K562 (cell line): ENCODE measurements at regions not wholly inside any gene's neighbourhood (a gene's known extent, or its start where the extent isn't known, plus 50 kb on each side); places are given as distances from the start of the nearest gene placed in this dataset.
"Not testable (repeated sequence)": the region's sequence is repeated elsewhere in the genome, so short reads cannot be mapped to it uniquely, and the experiment has no call there.

ENCODE experiments used
- ATAC-seq: fragments of 200-7000 bp; cut with Tn5 transposase; 3 replicates; pipeline ENCODE4 v1.9.1; 2020; ENCODE audit warnings: moderate library complexity
- BruUV-seq: library from RNA; stranded (reverse); fragments of 400-500 nt; replicated peaks from 2 replicates; lab custom pipeline; 2021; lab: Mats Ljungman, UMichigan
- CTCF ChIA-PET: fragments of 300-600 bp; formaldehyde crosslinking; extraction: SDS; loops from one replicate; lab custom pipeline; 2021; ENCODE audit warnings: low intra/inter-chr PET ratio; lab: Yijun Ruan, JAX
- POLR2A ChIA-PET: fragments of 300-600, 350-650 bp; sonication (Branson Sonifier 250); formaldehyde crosslinking; extraction: SDS; loops from one replicate; lab custom pipeline; 2021; ENCODE audit warnings: antibody characterized with exemption, inconsistent platforms; lab: Yijun Ruan, JAX
- DNase-seq, 4 experiments: peaks; one replicate each; pipeline versions ENCODE4 v3.0.0 to v3.0.0-alpha.2; 2011 to 2018; ENCODE audit warnings: low spot score in 3 of 4, mixed read lengths in 3 of 4; ENCODE audit errors: extremely low read depth in 1 of 4
- FAIRE-seq: peaks from 2 replicates; lab custom pipeline; 2011; peaks lifted over from hg19 to GRCh38; lab: Jason Lieb, UNC
- H2AFZ ChIP-seq: 2 replicates; pipeline ENCODE4 v1.6.0; 2011; ENCODE audit warnings: low read depth, low read length, control low read depth, inconsistent platforms
- H3K27ac ChIP-seq: fragments of 200-600 bp; 3 replicates; pipeline ENCODE4 v1.8.0; 2011; ENCODE audit warnings: low read depth, mild to moderate bottlenecking, control low read depth, inconsistent platforms, low read length, moderate library complexity, mixed read lengths; ENCODE audit errors: extremely low read depth
- H3K27me3 ChIP-seq, 2 experiments: fragments of 300-600 bp in 1 of 2; 2 replicates in 1 of 2; 3 replicates in 1 of 2; pipeline versions ENCODE4 v1.6.0 to v1.8.0; 2011; ENCODE audit warnings: inconsistent platforms in 2 of 2, low read length in 2 of 2, mild to moderate bottlenecking in 1 of 2, mixed read lengths in 1 of 2, moderate library complexity in 1 of 2; ENCODE audit not compliant: control insufficient read depth in 2 of 2, insufficient read depth in 2 of 2
- H3K36me3 ChIP-seq: fragments of 300-600 bp; 3 replicates; pipeline ENCODE4 v1.8.0; 2011; ENCODE audit warnings: mild to moderate bottlenecking, low read length, inconsistent platforms; ENCODE audit not compliant: control insufficient read depth, insufficient read depth
- H3K4me1 ChIP-seq, 2 experiments: fragments of 200-600 bp in 1 of 2; replicated peaks in 1 of 2; 2 replicates in 1 of 2; 3 replicates in 1 of 2; pipeline versions ENCODE4 v1.5.1 to v1.8.0; 2011; ENCODE audit warnings: inconsistent platforms in 2 of 2, low read length in 2 of 2, mild to moderate bottlenecking in 1 of 2, mixed read lengths in 1 of 2, moderate library complexity in 1 of 2; ENCODE audit not compliant: control insufficient read depth in 2 of 2, insufficient read depth in 2 of 2
- H3K4me2 ChIP-seq: 2 replicates; pipeline ENCODE4 v1.6.1; 2011; ENCODE audit warnings: low read length, control low read depth, inconsistent platforms, mixed read lengths; ENCODE audit not compliant: insufficient read depth
- H3K4me3 ChIP-seq: fragments of 200-600 bp; sonication (generic), shearing (Covaris generic); 2 replicates; pipeline ENCODE4 v1.5.1; 2016; ENCODE audit warnings: control low read depth, inconsistent platforms
- H3K79me2 ChIP-seq: fragments of 200-600 bp; 3 replicates; pipeline ENCODE4 v1.8.0; 2011; ENCODE audit warnings: low read length, inconsistent platforms; ENCODE audit not compliant: control insufficient read depth, insufficient read depth
- H3K9ac ChIP-seq, 2 experiments: 2 replicates each; pipeline versions ENCODE4 v1.6.0 to v1.6.1; 2011; ENCODE audit warnings: low read depth in 2 of 2, low read length in 2 of 2, control low read depth in 1 of 2, inconsistent platforms in 1 of 2, mild to moderate bottlenecking in 1 of 2, mixed read lengths in 1 of 2; ENCODE audit not compliant: insufficient read depth in 1 of 2
- H3K9me1 ChIP-seq: one replicate; pipeline ENCODE4 v1.6.0; 2011; ENCODE audit warnings: inconsistent platforms, mild to moderate bottlenecking, low read length, moderate library complexity; ENCODE audit not compliant: control insufficient read depth, insufficient read depth
- H3K9me3 ChIP-seq: replicated peaks from 2 replicates; pipeline ENCODE4 v1.5.1; 2011; ENCODE audit warnings: low read depth, low read length, inconsistent platforms; ENCODE audit not compliant: control insufficient read depth, insufficient read depth
- H4K20me1 ChIP-seq: replicated peaks from 2 replicates; pipeline ENCODE4 v1.6.1; 2011; ENCODE audit warnings: low read length, inconsistent platforms, mixed read lengths; ENCODE audit not compliant: control insufficient read depth, insufficient read depth
- ATF7 ChIP-seq: fragments of 450-650 bp; IDR thresholded peaks from 2 replicates; pipeline ENCODE4 v1.7.1; 2014; ENCODE audit warnings: mild to moderate bottlenecking, moderate library complexity
- BDP1 ChIP-seq: IDR thresholded peaks from 3 replicates; pipeline ENCODE4 v1.6.1; 2011; ENCODE audit not compliant: insufficient read length, insufficient read depth
- BRF1 ChIP-seq: IDR thresholded peaks from 3 replicates; pipeline ENCODE4 v1.6.1; 2011; ENCODE audit warnings: borderline replicate concordance, mild to moderate bottlenecking; ENCODE audit not compliant: insufficient read length; ENCODE audit errors: extremely low read depth
- CEBPB ChIP-seq: fragments of 450-650 bp; IDR thresholded peaks from 2 replicates; pipeline ENCODE4 v1.6.1; 2016; ENCODE audit warnings: missing genetic modification characterization, missing compliant biosample characterization
- MLX ChIP-seq, 2 experiments: fragments of 450-650 bp in 1 of 2; sonication (generic) in 1 of 2; formaldehyde crosslinking; conservative IDR thresholded peaks; 2 replicates each; pipeline versions ENCODE4 v1.4.0 to v1.8.1; 2020 to 2022; ENCODE audit warnings: mild to moderate bottlenecking in 1 of 2, missing genetic modification reagents in 1 of 2
- NELFE ChIP-seq: IDR thresholded peaks from 2 replicates; pipeline ENCODE4 v1.6.1; 2011; ENCODE audit warnings: mild to moderate bottlenecking; ENCODE audit not compliant: insufficient read depth, insufficient read length
- OTX1 ChIP-seq: fragments of 450-650 bp; formaldehyde crosslinking; IDR thresholded peaks from 2 replicates; pipeline ENCODE4 v1.4.0; 2022; ENCODE audit warnings: mild to moderate bottlenecking
- PKNOX1 ChIP-seq: fragments of 450-650 bp; IDR thresholded peaks from 2 replicates; pipeline ENCODE4 v1.6.1; 2016
- PTTG1 ChIP-seq: fragments of 450-650 bp; IDR thresholded peaks from 2 replicates; pipeline ENCODE4 v1.6.1; 2016; ENCODE audit warnings: low read depth, mild to moderate bottlenecking, missing genetic modification characterization, missing compliant biosample characterization
- SRSF7 ChIP-seq: fragments of 200-400 bp; formaldehyde crosslinking; optimal IDR thresholded peaks from 2 replicates; pipeline ENCODE3; 2017; ENCODE audit warnings: mild to moderate bottlenecking, low read depth, low read length
- ZBTB8A ChIP-seq: fragments of 450-650 bp; IDR thresholded peaks from 2 replicates; pipeline ENCODE4 v1.6.1; 2018; ENCODE audit warnings: mild to moderate bottlenecking, moderate library complexity; ENCODE audit not compliant: partially characterized antibody
- ZNF140 ChIP-seq: fragments of 250-450 bp; sonication (Bioruptor Pico); IDR thresholded peaks from 2 replicates; pipeline ENCODE4 v1.8.0; 2021; ENCODE audit warnings: moderate library complexity, mild to moderate bottlenecking, inconsistent platforms
- ZNF551 ChIP-seq: fragments of 250-450 bp; sonication (Bioruptor Pico); IDR thresholded peaks from 2 replicates; pipeline ENCODE4 v1.5.0; 2021; ENCODE audit warnings: mild to moderate bottlenecking, moderate library complexity
- ZNF696 ChIP-seq: fragments of 250-450 bp; sonication (Bioruptor Pico); conservative IDR thresholded peaks from 2 replicates; pipeline ENCODE4 v1.4.0; 2020; ENCODE audit warnings: mild to moderate bottlenecking, moderate library complexity
- WGBS: fragments of 100-300 bp; shearing (Covaris generic); methylation state at CpG from one replicate; pipeline ENCODE4 v1.1.6; 2016; ENCODE audit warnings: low coverage, mixed read lengths; ENCODE audit not compliant: insufficient coverage; ENCODE audit errors: missing lambda C conversion rate; 5-methylcytosine and 5-hydroxymethylcytosine counted together
- in situ Hi-C: fragments of 300-500 bp; cut with MboI; formaldehyde crosslinking; loops from 4 replicates; pipeline ENCODE4 v1.15.0; 2018; ENCODE audit warnings: inconsistent platforms, mixed read lengths
- intact Hi-C: fragments of 100-400 bp; cut with micrococcal nuclease; formaldehyde crosslinking; loops from 2 replicates; pipeline ENCODE4 v1.14.2; 2022

GRCh38 chr2:32884346-32884745, 62.4 kb upstream of the LTBP1 start:
- no peak overlapping the region for H2AFZ ChIP-seq
- no peak for TF ChIP-seq PKNOX1
- TF ChIP-seq CEBPB (tag) = no peak
- no peak for TF ChIP-seq ATF7
- TF ChIP-seq BDP1 = no peak
- no peak for TF ChIP-seq MLX (CRISPR knock-in tag; conservative IDR thresholded peaks at IDR 0.05)
- no peak for TF ChIP-seq ZNF140 (CRISPR knock-in tag)
- TF ChIP-seq ZNF696 = no peak
- no peak for TF ChIP-seq SRSF7
- TF ChIP-seq OTX1 (CRISPR knock-in tag) = no peak
- TF ChIP-seq BRF1 = no peak
- no peak for TF ChIP-seq ZBTB8A
- no peak for TF ChIP-seq NELFE
- TF ChIP-seq ZNF551 = no peak
- TF ChIP-seq PTTG1 (tag) = no peak
- TF ChIP-seq, all 486 proteins: peak for 0
- Histone ChIP-seq H4K20me1 (no peaks in the 10 kb centered on the region), H3K9me1 (no peaks in the 10 kb centered on the region), H3K79me2 (no peaks in the 10 kb centered on the region), H3K9me3 (no peaks in the 10 kb centered on the region; the same call in 1 of the 2 replicates), H3K9ac (no peak overlapping the region), H3K27ac (no peak overlapping the region), H3K4me1 (peaks cover 0 to 2% of the 10 kb centered on the region in 2 experiments; a peak in 1 of 5 replicates), H3K27me3 (peaks cover 0 to 3% of the 10 kb centered on the region in 2 experiments; a peak in 2 of 5 replicates), H3K4me3 (no peak overlapping the region), H3K4me2 (no peak overlapping the region), H3K36me3 (no peaks in the 10 kb centered on the region)
- FAIRE-seq (no peak), ATAC-seq (no peak), DNase-seq (no peak)
- ChIA-PET CTCF (no interaction called here), POLR2A (interaction anchor here (1.3 kb wide), 1 partner anchor 10 kb away, joined by 4 read pairs; no protein-coding TSS in a partner anchor)
- intact Hi-C loops = no loop called here
- in situ Hi-C loops = no loop called here
- 27% methylated on average over 2 of the region's 2 CpGs for WGBS
- BruUV-seq = no TSS peak

- WGBS = 69% methylated on average over 20 of the region's 34 CpGs
- H3K79me2 ChIP-seq, H4K20me1 ChIP-seq, H3K27ac ChIP-seq, H3K27me3 ChIP-seq, CTCF ChIA-PET, H3K4me2 ChIP-seq, H3K36me3 ChIP-seq, ATAC-seq, H3K4me1 ChIP-seq, FAIRE-seq, H2AFZ ChIP-seq, intact Hi-C loops, DNase-seq, BruUV-seq, H3K9me1 ChIP-seq, in situ Hi-C loops, H3K9ac ChIP-seq, H3K4me3 ChIP-seq, H3K9me3 ChIP-seq: not testable (repeated sequence)
- POLR2A ChIA-PET = interaction anchor here (0.6 kb wide), 1 partner anchor 222 kb away, joined by 3 read pairs; no protein-coding TSS in a partner anchor
These were observed 60.2 kb upstream of the LTBP1 start for GRCh38 chr2:32886397-32887055.
